HG03135 (cell line): ENCODE measurements at regions not wholly inside any gene's neighbourhood (a gene's known extent, or its start where the extent isn't known, plus 50 kb on each side); places are given as distances from the start of the nearest gene placed in this dataset.

Experiments
- ATAC-seq: cut with Tn5 transposase; IDR thresholded peaks from one replicate; pipeline ENCODE4 v1.9.1; 2021; ENCODE audit warnings: mild to moderate bottlenecking, moderate library complexity; ENCODE audit not compliant: unreplicated experiment

GRCh38 chr5:2141254-2142000, 258.7 kb upstream of the IRX4 start:
- ATAC-seq, result no peak

- ATAC-seq, result no peak
Measured at GRCh38 chr5:2140501-2141175, 257.9 kb upstream of the IRX4 start.

GRCh38 chr5:2139478-2139877, 256.8 kb upstream of the IRX4 start:
- no peak for ATAC-seq

GRCh38 chr5:2138896-2139295, 256.2 kb upstream of the IRX4 start:
- no peak for ATAC-seq

- no peak for ATAC-seq
Measured at GRCh38 chr5:2137444-2138050, 254.8 kb upstream of the IRX4 start.

- no peak for ATAC-seq
Measured at GRCh38 chr5:2136728-2137333, 254.1 kb upstream of the IRX4 start.

GRCh38 chr5:2135833-2136232, 253.1 kb upstream of the IRX4 start:
- ATAC-seq, result no peak

GRCh38 chr5:2135354-2135753, 252.6 kb upstream of the IRX4 start:
- ATAC-seq, result no peak

GRCh38 chr5:2134543-2135292, 252.0 kb upstream of the IRX4 start:
- ATAC-seq, result no peak

GRCh38 chr5:2133936-2134335, 251.2 kb upstream of the IRX4 start:
- ATAC-seq, result no peak

- ATAC-seq, result no peak
Measured at GRCh38 chr5:2133080-2133479, 250.4 kb upstream of the IRX4 start.

GRCh38 chr5:2132497-2132847, 249.7 kb upstream of the IRX4 start:
- ATAC-seq, result no peak

GRCh38 chr5:2131826-2132496, 249.2 kb upstream of the IRX4 start:
- no peak for ATAC-seq

- ATAC-seq, result no peak
Measured at GRCh38 chr5:2131196-2131595, 248.5 kb upstream of the IRX4 start.

- ATAC-seq, result no peak
Measured at GRCh38 chr5:2130361-2130760, 247.6 kb upstream of the IRX4 start.

GRCh38 chr5:2129568-2130272, 247.0 kb upstream of the IRX4 start:
- no peak for ATAC-seq

GRCh38 chr5:2128686-2129355, 246.1 kb upstream of the IRX4 start:
- ATAC-seq, result no peak

GRCh38 chr5:2126512-2126911, 243.8 kb upstream of the IRX4 start:
- ATAC-seq, result no peak

GRCh38 chr5:2125901-2126265, 243.2 kb upstream of the IRX4 start:
- ATAC-seq, result no peak
